NCI-H345 (cell line): ENCODE measurements at regions not wholly inside any gene's neighbourhood (a gene's known extent, or its start where the extent isn't known, plus 50 kb on each side); places are given as distances from the start of the nearest gene placed in this dataset.

ENCODE experiments used
- DNase-seq: peaks from one replicate; lab custom pipeline; 2025; lab: John Stamatoyannopoulos, UW

GRCh38 chr5:113804264-113804663 lies 290.8 kb downstream of the YTHDC2 start:
- no peak for DNase-seq

DNA sequence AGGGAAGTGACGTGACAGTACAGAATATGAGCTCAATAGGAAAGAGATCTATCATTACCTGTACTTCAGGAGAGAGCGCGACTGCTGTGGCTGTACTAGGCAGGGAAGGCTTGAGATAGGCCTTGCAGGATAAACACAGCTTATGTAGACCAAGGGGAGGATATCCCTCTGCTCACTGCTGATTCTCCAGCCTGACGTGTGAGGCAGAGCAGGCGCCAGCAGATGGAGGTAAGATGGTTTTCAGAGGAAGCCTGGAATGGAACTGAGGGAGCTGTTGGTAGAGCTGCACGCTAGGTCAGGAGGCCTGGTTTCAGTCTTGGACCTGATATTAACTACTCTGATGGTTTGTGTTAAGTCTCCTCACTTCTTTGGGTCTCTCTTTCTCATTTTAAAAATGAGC lies 291.4 kb downstream of the YTHDC2 start:
- no peak for DNase-seq

DNA sequence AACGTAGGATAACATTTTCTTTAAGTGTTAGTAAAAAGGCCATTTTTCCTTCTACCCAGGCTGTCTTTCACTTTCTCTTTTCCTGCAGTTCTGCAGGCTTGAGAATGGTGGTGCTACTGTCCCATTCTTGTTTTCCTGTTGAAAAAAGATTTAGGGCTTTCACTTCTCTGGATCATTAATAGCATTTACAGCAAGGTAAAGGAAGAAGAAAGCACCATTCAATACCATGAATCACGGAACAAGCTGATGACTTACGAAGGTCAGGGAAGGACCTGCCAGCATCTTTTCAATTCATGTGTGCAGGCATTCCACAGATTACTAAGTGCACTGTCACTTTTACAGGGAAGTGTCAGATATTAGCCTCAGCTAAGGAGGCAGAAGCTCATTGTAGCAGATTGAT lies 292.8 kb downstream of the YTHDC2 start:
- DNase-seq, result no peak

GRCh38 chr5:113806904-113807303 lies 293.4 kb downstream of the YTHDC2 start:
- DNase-seq, result no peak

DNA sequence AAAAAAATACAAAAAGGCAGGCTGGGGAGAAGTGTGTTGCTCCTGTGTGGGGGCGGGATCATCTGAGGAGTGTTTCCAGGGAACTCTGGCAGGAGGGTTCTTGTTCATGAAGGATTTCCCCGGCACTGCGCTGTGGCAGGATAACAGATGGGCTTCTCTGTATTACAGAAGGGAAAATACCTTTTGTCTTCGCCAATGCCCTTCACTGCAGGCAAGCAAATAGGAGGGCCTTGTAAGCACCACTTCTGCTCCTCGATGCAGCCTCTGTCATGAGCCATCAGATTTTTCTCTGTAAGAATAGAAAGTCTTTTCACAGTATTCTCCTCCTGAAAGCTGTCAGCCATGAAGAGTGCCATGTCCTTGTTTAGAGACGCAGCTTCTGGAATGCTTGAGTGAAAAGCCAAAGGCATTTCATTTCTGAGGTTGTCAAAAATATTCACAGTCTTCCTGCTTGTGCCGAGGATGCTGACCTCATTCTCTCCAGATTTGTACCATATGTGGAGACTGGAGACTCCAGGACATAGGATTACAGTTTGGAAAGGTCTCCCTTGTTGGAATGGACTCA lies 294.0 kb downstream of the YTHDC2 start:
- DNase-seq, result no peak

DNA sequence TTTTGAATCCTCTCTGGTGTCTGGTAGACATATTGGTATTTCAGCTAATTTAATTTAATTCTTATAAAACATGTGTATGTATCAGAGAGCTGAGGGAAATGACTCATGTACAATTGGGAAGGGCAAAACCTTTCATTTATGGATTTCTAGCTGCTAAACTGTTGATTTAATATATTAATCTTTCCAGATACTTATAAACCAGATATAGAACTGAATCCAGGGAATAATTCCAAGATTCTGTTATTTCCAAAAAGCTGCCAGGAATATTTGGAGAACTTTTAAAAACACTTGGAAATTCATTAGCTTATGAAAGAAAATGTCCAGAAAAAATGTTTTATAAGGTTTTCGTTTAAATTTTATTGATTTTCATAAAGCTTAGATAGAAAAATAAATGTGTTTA lies 295.5 kb downstream of the YTHDC2 start:
- DNase-seq, result no peak

DNA sequence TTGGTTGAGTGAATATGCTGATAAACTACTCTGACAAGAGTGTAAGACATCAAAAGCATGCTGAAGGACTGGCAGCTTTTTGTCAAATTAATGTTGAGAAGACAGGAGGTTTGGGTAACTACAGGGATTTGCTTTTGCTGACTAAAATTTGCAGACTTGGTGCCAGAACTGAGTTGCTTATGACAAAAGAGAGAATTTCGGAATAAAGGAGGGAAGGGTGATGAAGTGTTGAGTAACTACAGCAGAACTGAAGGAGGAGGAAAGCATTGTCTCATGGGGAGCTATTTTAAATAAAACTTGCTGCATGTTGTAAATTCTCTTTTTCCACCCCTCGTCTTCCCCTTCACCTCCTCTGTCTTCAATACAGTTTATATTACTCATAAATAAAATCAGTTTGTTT lies 296.1 kb downstream of the YTHDC2 start:
- DNase-seq, result no peak

GRCh38 chr5:113813466-113813865 lies 300.0 kb downstream of the YTHDC2 start:
- DNase-seq, result no peak

GRCh38 chr5:113817683-113818082 lies 304.2 kb downstream of the YTHDC2 start:
- no peak for DNase-seq

- no peak for DNase-seq
Measured at GRCh38 chr5:113823696-113824095, 310.2 kb downstream of the YTHDC2 start.

DNA sequence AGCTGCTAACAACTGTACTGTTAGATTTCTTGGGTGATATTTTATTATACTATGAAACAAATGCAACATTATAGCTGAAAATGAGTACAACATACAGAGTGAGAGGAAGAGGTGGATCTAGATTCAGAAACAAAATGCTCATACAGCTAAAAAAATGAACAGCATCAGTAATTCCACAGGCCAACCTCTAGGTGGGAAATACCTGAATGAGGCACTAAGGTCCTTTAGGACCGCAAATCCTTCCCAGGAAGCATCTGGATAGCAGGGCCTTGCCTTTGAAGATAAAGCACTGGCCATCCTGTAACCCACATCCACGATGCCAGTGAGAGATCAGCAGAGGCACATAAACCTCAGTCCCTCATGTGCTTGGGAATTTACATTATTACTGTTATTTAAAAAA lies 310.8 kb downstream of the YTHDC2 start:
- DNase-seq, result no peak

DNA sequence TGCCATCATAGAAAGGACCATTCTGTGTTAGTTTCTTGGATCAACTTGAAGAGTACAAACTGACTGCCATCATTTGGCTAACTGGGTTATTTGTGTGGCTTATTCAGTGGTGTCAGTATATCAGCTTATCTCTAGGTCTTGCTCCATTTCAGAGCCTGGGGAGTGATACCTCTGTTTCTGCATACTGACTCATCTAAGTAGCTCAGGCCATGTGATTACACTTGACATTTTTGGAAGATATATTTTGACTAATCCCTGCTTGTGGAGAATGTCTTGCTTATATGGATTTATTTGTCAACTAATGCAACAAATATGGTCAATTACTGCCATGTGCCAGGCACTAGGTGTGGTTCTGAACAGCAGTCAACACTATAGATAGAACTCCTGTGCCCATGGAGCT lies 311.7 kb downstream of the YTHDC2 start:
- no peak for DNase-seq

DNA sequence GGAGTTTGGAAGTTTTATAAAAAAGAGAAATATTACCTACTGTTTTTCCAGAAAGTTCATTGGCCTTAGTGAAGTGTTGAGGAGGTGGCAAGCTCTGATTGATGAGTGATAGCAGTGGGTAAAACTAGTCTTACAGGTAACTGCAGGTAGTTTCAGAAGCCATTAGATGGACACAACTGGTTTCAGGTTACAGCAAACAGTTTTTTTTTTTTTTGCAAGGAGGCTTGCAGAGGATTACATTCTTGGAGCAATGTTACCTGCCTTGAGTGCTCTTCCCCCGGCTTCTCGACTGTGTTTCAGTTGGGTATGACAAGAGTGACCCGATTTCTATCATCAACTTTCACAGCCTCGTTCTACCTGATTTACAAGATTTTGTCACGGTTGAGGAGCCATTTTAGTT lies 333.4 kb downstream of the YTHDC2 start:
- no peak for DNase-seq

GRCh38 chr5:113864437-113864836 lies 350.9 kb downstream of the YTHDC2 start:
- no peak for DNase-seq

GRCh38 chr5:113866763-113867162 lies 353.3 kb downstream of the YTHDC2 start:
- DNase-seq, result no peak

DNA sequence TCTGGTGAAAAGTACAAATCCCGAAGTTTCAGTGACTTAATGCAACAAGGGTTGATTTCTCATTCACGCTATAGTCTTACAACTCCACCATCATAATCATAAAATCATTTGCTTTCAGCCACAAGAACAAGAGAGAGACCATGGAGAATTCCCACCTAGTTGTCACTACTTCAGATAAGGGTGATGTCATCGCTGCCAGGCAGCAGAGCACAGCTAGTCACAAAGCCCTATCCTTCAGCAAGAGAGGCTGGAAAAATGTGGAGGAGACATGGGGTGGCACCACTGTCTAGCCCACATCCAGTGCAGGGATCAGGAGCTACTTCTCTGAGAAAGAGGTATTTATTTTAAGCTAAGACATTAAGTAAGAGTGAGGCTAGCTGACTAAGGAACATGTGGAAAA lies 356.1 kb downstream of the YTHDC2 start:
- no peak for DNase-seq

- DNase-seq, result no peak
Measured at GRCh38 chr5:113871972-113872371, 358.5 kb downstream of the YTHDC2 start.

DNA sequence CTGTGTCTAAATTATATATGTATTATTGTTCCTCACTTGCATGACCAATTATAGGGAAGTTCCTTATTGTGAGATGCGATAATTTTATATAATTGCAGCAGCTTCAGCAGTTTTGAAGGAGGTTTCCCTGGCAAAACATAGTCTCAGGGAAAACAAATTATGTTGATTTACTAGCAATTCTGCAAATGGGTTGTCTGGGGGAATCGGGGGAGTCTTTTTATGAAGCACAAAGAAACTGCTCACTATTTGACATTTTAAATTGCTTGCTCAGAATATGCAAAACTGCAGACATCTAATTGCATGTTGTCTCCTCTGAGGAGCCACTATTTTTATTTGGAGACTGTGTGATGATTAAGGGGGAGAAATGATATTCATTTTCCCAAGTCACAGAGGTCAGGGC lies 361.6 kb downstream of the YTHDC2 start:
- no peak for DNase-seq

DNA sequence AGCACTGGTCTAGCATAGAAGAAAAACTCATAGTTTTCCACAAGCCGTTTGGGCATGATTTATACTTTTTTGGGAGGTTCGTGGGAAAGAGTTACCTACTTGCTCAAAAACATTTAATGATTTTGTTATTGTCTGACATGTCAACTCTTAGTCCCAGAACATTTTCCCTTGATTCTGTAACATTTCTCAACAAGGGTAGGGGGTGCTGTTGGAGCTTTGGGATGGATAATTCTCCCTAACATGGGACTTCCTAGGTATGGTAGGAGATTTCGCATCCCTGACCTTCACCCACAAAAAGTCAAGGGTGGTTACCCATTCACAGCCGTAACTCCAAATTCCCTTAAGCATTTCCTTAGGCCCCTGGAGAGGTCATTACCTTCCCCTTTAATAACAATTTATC lies 378.0 kb downstream of the YTHDC2 start:
- DNase-seq, result no peak

GRCh38 chr5:113896789-113897188 lies 383.3 kb downstream of the YTHDC2 start:
- DNase-seq, result no peak

GRCh38 chr5:113897748-113898147 lies 384.3 kb downstream of the YTHDC2 start:
- DNase-seq, result no peak

GRCh38 chr5:113900141-113900540 lies 386.6 kb downstream of the YTHDC2 start:
- DNase-seq, result no peak

DNA sequence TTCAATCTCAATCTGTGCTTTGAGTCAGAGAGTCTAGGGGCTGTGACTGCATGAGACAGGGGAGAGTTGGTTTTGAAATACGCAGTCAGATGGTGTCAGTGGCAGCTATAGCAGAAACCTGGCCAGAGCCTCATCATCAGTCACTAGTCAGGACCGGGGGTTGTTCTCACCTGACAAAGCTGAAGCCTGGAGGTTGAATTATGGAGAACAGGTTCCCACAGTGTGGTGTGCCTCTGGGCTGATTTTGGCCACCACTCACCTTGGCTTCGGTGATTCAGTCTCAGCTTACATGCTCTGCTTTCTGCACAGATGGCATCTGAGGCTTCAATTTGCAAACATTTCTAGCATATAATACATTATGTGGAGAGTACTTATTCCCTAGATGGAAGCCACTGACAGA lies 387.3 kb downstream of the YTHDC2 start:
- no peak for DNase-seq

DNA sequence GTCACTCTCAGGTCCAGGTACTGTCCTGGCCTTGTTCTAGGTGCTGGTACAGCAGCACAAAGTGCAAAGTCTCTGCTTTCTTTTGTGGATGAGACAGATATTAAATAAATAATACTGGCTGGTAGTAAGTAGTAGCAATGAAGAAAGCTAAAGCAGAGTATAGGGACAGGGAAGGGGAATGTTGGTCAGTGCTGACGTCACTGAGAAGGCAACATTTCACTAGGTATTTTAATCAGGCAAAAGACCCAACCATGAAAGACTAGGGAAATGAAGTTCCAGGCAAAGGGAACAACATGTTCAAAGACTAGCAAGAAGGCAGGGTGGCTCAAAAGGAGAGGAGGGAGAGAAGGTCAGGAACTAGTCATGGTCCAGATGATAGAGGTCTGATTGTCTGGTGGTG lies 388.2 kb downstream of the YTHDC2 start:
- no peak for DNase-seq
